Esophagus (tissue), 2 donors: ENCODE measurements at regions not wholly inside any gene's neighbourhood (a gene's known extent, or its start where the extent isn't known, plus 50 kb on each side); places are given as distances from the start of the nearest gene placed in this dataset.

Experiments used
- H3K27ac ChIP-seq, 2 donors: one replicate each; pipeline ENCODE4 v1.5.1; 2013; ENCODE audit warnings: low read depth in 2 of 2, mild to moderate bottlenecking in 2 of 2, inconsistent platforms in 1 of 2, low read length in 1 of 2, moderate library complexity in 1 of 2
- H3K27me3 ChIP-seq, 2 donors: one replicate each; pipeline ENCODE4 v1.6.1; 2013; ENCODE audit warnings: low read length in 2 of 2, control low read depth in 1 of 2, mild to moderate bottlenecking in 1 of 2; ENCODE audit not compliant: insufficient read depth in 2 of 2, control insufficient read depth in 1 of 2
- H3K36me3 ChIP-seq, 2 donors: one replicate each; pipeline ENCODE4 v1.6.1; 2013; ENCODE audit warnings: low read length in 1 of 2; ENCODE audit not compliant: control insufficient read depth in 2 of 2, insufficient read depth in 2 of 2
- H3K4me1 ChIP-seq, 2 donors: one replicate each; pipeline ENCODE4 v1.6.1; 2013; ENCODE audit warnings: low read length in 1 of 2; ENCODE audit not compliant: control insufficient read depth in 2 of 2, insufficient read depth in 2 of 2
- H3K4me3 ChIP-seq, 2 donors: one replicate each; pipeline ENCODE4 v1.5.1; 2013; ENCODE audit warnings: low read length in 2 of 2, mild to moderate bottlenecking in 2 of 2, low read depth in 1 of 2, moderate library complexity in 1 of 2
- H3K9me3 ChIP-seq, 2 donors: one replicate each; pipeline ENCODE4 v1.6.1; 2013; ENCODE audit warnings: mild to moderate bottlenecking in 2 of 2, low read depth in 1 of 2, low read length in 1 of 2, moderate library complexity in 1 of 2; ENCODE audit not compliant: control insufficient read depth in 2 of 2, insufficient read depth in 1 of 2
- WGBS, 2 donors: extraction: QIAGEN DNeasy Blood & Tissue Kit; methylation state at CpG; one replicate each; pipeline ENCODE4 v1.1.7; 2013; 5-methylcytosine and 5-hydroxymethylcytosine counted together
- donor health status: healthy with polysubstance abuse.
- donor health status: Bipolar disorder and iron deficiency.

DNA sequence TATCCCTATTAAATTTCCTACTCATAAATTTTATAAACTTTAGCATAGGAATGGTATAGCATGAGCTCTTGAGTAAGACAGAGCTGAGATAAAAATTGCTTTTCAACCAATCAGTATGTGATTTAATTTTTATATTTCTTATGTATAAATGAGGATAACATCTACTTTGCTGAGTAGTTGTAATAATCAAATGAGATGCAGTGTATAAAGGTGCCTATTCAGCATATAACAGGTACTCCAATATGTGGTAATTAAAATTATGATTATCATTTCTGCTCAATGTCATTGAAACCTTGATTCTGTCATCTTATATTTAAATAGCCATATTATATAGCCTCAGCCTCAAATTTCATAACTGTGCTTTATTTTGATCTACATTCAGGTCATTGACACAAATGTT, 700.4 kb upstream of the SLC8A1 start:
- H3K36me3 ChIP-seq = no peaks in the 10 kb centered on the region
- no peak overlapping the region for H3K27ac ChIP-seq
- H3K4me1 ChIP-seq = no peaks in the 10 kb centered on the region
- no peaks in the 10 kb centered on the region for H3K9me3 ChIP-seq
- no peak overlapping the region for H3K4me3 ChIP-seq
- H3K27me3 ChIP-seq = no peaks in the 10 kb centered on the region

DNA sequence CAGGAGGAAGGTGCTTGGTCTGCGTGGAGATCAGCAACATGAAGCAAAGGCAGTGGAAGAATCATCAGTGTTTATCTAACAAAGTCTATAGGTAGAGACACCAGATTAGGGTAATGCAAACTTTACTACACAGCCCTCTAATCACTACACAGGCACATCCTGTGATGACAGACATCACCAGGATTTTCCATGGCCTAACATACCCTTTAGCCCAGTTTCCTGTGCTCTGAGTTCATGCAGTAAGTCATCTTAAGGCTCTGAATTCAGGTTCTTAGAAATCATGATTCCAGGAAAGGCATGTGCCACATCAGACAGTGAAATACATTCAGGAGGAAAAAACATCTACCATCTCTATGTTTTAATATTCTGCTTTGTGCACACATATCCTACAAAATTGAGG, 708.5 kb upstream of the SLC8A1 start:
- Histone ChIP-seq H3K4me1 (no peaks in the 10 kb centered on the region), H3K9me3 (no peaks in the 10 kb centered on the region), H3K36me3 (no peaks in the 10 kb centered on the region), H3K4me3 (no peak overlapping the region), H3K27me3 (no peaks in the 10 kb centered on the region), H3K27ac (no peak overlapping the region)
- WGBS, 2 donors = 38 to 43% methylated on average over 1 of the region's 1 CpG

DNA sequence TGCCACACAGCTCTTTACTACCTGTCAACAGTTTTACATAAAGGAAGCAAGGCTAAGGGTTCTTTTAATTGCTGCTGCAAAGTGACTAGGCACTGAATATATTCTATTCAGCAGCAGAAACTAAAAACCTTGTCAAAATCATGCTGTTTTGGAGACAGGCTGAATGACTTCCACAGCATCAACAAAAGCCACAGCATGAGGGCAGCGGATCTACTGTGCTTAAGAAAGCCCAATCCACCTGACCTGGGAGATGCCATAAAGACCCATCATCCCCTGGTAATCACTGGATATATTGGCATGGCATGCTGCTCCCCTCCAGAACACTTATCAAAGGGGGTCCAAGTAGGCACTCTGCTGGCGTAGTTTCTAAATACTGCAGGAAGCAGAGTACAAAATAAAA, 715.1 kb upstream of the SLC8A1 start:
- 91 to 95% methylated on average over 2 of the region's 2 CpGs for WGBS, 2 donors
- H3K4me3 ChIP-seq = no peak overlapping the region
- no peaks in the 10 kb centered on the region for H3K4me1 ChIP-seq
- H3K9me3 ChIP-seq = no peaks in the 10 kb centered on the region
- H3K27ac ChIP-seq = no peak overlapping the region
- H3K36me3 ChIP-seq = no peaks in the 10 kb centered on the region
- no peaks in the 10 kb centered on the region for H3K27me3 ChIP-seq

DNA sequence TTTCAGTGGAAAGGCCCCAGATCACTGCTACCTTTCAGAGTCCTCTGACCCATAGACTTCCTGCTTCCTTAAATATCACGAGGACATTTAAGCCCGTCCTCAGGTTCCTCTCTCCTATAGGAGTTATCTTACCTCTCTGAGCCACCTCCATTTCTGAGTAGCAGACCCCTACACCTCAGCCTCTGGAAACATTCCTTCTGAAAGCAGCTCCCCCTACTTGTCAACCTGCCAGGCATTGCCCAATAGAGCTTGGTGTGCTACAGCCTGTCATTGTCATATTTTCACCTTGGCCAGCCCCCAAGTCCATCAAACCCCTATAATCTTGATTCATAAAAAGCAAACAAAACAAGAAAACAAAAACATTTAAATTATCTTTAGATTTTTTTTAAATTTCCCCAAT, 717.9 kb upstream of the SLC8A1 start:
- no peaks in the 10 kb centered on the region for H3K27me3 ChIP-seq
- WGBS, 2 donors = 75 to 78% methylated on average over 2 of the region's 2 CpGs
- H3K4me3 ChIP-seq = no peak overlapping the region
- no peak overlapping the region for H3K27ac ChIP-seq
- H3K4me1 ChIP-seq = no peaks in the 10 kb centered on the region
- no peaks in the 10 kb centered on the region for H3K9me3 ChIP-seq
- H3K36me3 ChIP-seq = no peaks in the 10 kb centered on the region

DNA sequence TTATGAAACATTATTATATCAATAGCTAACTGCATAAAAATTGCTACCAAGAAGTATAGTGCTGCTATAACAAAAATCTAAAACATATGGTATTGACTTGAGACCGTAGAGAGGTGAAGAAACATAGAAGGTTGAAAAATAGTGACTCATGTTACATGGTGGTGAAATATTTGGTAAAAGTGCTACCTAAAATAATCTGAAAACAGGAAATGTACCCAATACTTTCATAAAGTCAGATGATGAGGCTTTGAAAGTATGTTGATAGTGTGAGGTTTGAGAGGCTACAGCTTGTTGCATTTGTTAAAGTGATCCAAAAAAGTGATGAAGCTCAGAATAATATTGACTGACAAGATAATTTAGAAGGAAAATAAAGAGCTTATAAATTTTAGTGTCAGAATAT, 718.7 kb upstream of the SLC8A1 start:
- H3K36me3 ChIP-seq = no peaks in the 10 kb centered on the region
- no peak overlapping the region for H3K4me3 ChIP-seq
- no peak overlapping the region for H3K27ac ChIP-seq
- 82 to 87% methylated on average over 1 of the region's 1 CpG for WGBS, 2 donors
- no peaks in the 10 kb centered on the region for H3K9me3 ChIP-seq
- H3K4me1 ChIP-seq = no peaks in the 10 kb centered on the region
- no peaks in the 10 kb centered on the region for H3K27me3 ChIP-seq

DNA sequence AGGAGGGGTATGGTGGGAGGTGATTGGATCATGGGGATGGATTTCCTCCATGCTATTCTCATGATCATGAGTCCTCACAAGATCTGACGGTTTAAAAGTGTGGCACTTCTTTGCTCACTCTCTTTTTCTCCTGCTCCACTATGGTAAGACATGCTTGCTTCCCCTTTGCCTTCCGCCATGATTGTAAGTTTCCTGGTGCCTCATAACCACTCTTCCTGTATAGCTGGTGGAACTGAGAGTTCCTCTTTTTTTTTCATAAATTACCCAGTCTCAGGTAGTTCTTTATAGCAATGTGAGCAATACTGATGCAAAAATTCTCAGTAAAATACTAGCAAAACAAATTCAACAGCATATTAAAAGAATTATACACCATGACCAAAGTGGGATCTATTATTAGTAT, 728.5 kb upstream of the SLC8A1 start:
- Histone ChIP-seq H3K36me3 (no peaks in the 10 kb centered on the region), H3K27ac (no peak overlapping the region)
- 66 to 67% methylated on average over 2 of the region's 2 CpGs for WGBS, 2 donors

DNA sequence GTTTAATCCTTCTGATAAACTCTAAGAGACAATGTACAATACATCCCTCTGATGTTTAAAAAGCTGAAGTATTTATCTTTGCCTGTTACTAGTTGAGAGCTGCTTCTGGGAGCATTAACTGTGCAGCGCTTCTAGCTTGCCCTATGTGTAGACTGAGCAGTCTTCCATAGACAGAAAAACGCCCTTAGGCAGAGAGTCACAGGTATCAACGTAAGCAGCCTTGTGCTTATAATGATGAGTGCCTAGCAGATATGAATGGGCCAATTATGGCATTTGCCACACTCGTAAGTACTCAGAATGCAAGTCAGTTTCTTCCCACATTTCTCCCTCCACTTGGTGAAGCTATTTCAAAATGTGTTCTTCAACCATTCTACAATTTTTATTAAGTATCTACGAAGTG, 731.1 kb upstream of the SLC8A1 start:
- Histone ChIP-seq H3K4me1 (no peaks in the 10 kb centered on the region), H3K27me3 (no peaks in the 10 kb centered on the region), H3K36me3 (no peaks in the 10 kb centered on the region), H3K9me3 (no peaks in the 10 kb centered on the region), H3K4me3 (no peak overlapping the region), H3K27ac (no peak overlapping the region)
- WGBS, 2 donors = 71 to 74% methylated on average over 5 of the region's 5 CpGs

More for the DNA sequence above, 728.5 kb upstream of the SLC8A1 start:
- H3K9me3 ChIP-seq = no peaks in the 10 kb centered on the region
- H3K4me1 ChIP-seq = no peaks in the 10 kb centered on the region
- no peaks in the 10 kb centered on the region for H3K27me3 ChIP-seq
- no peak overlapping the region for H3K4me3 ChIP-seq

DNA sequence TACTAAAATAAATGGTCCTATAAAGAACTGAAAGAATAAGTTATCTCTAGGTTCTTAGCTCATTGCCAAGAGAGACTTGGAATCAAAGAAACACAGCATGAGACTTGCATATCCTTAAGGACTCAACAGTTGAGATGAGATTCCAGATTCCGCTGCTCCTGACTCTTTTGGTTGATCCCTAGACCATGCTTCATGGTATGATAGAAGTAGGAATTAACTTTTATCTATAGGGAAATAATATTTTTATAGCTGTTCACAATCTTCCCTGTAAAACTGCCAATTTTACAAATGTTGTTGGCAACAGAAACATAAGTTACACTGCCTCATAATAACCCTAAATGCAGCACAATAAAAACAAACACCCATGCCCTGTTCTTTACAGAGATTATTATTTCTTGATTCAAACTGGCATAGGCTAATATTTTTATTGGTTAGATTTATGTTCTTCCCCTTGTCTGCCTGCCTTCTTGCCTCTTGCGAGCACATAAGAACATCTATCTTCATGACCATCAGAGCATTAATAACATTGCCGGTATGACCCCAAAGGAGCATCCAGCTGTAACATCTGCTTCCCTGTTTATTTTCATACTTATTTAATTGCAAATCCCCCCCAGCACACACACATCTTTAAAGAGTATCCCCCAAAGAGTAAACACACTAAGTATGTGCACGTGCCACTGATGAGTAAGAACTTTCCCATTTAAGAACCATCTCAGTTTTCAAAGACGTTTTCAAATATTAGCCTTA, 735.7 kb upstream of the SLC8A1 start:
- H3K9me3 ChIP-seq = no peaks in the 10 kb centered on the region
- H3K27me3 ChIP-seq = no peaks in the 10 kb centered on the region
- 74 to 76% methylated on average over 5 of the region's 5 CpGs for WGBS, 2 donors
- no peak overlapping the region for H3K27ac ChIP-seq
- no peaks in the 10 kb centered on the region for H3K36me3 ChIP-seq
- no peak overlapping the region for H3K4me3 ChIP-seq
- no peaks in the 10 kb centered on the region for H3K4me1 ChIP-seq

DNA sequence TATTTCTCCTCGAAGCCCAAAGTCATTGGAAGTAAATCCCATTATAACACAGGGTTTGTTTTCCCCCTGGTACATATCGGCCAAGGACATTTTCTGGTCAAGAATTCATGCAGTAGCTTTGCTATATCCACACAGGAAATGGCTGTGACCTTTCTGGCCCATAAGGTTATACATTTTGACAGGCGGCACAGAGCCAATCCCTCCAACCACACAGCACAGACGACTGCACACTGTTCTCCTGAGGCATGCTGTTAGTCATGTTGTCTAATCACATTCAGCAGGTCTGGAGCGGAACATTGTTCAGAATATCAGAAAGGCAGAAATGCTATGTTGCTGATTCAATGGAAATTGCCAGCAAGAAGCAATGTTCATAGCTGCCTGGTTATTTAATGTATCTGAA, 742.3 kb upstream of the SLC8A1 start:
- no peaks in the 10 kb centered on the region for H3K36me3 ChIP-seq
- 59 to 61% methylated on average over 5 of the region's 5 CpGs for WGBS, 2 donors
- no peaks in the 10 kb centered on the region for H3K27me3 ChIP-seq
- H3K27ac ChIP-seq = no peak overlapping the region
- H3K4me1 ChIP-seq = no peaks in the 10 kb centered on the region
- H3K9me3 ChIP-seq = no peaks in the 10 kb centered on the region
- no peak overlapping the region for H3K4me3 ChIP-seq

DNA sequence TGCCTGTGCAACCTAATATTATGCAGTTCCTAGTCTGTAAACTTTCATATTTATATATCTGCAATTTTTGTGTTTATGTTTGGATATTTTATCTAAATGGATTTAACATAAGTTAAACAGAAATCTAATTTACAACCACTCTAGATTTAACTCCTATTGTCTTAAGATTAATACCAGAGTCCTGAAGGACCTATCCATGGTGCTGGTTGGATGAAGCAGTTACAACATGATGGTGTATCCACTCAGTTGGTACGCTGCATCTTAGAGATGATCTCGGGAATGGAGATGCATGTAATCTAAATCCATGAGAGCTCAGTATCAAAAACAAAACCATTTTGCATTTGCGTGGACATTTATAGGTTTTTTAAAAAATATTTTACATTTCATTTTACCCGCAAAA, 745.9 kb upstream of the SLC8A1 start:
- H3K4me1 ChIP-seq = no peaks in the 10 kb centered on the region
- no peaks in the 10 kb centered on the region for H3K36me3 ChIP-seq
- 84 to 85% methylated on average over 4 of the region's 4 CpGs for WGBS, 2 donors
- H3K9me3 ChIP-seq = no peaks in the 10 kb centered on the region
- H3K27me3 ChIP-seq = no peaks in the 10 kb centered on the region
- no peak overlapping the region for H3K27ac ChIP-seq
- no peak overlapping the region for H3K4me3 ChIP-seq
